ENCODE measurements at regions not wholly inside any gene's neighbourhood (a gene's known extent, or its start where the extent isn't known, plus 50 kb on each side); places are given as distances from the start of the nearest gene placed in this dataset.
A peak's percentile ranks its signal among the peaks of the same experiment; 100 is the strongest.

DNA sequence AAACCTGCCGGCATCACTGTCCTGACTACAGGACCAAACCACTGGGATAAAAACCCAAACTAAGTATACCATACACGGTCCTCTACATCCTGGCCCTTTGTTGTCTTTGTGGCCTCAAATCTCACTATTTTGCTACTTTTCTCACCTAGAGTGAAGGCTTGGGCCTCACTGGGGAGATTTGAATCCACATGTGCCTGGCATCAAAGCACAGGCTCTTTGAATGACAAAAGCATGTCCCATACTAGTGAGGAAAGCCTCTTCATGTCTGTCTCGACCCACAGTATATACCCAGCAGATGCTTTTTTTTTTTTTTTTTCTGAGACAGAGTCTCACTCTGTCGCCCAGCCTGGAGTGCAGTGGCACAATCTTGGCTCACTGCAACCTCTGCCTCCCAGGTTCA is 72.5 kb upstream of the DRD2 start:
- ChIA-PET CTCF (ENCODE audit: partially characterized antibody) (interaction anchor here (1.2 kb wide), 1 partner anchor 16 kb away, joined by 3 read pairs; no protein-coding TSS in a partner anchor), POLR2A (ENCODE audit: partially characterized antibody) (no interaction called here)
- WGBS, 2 experiments (ENCODE audit: extremely low coverage in 1 of 2, insufficient coverage in 1 of 2, insufficient read length in 1 of 2, insufficient replicate concordance in 2 of 2, low coverage in 1 of 2, low lambda C conversion rate in 2 of 2, missing lambda C conversion rate in 1 of 2) = 91% methylated on average over 3 of the region's 4 CpGs; no CpG with 5 or more reads in 1 of the 2 experiments
- DNase-seq (ENCODE audit: low read depth in 1 of 2, low spot score in 2 of 2) (no peak), FAIRE-seq (no peak)
- Histone ChIP-seq H3K23ac (ENCODE audit: insufficient read length) (no peak overlapping the region), H3K79me2 (ENCODE audit: control insufficient read depth in 1 of 2, insufficient read depth in 2 of 2, low read length in 2 of 2) (no peaks in the 10 kb centered on the region), H2BK5ac (ENCODE audit: low read depth, low read length) (no peak overlapping the region), H3K14ac (ENCODE audit: insufficient read length) (no peak overlapping the region), H2BK12ac (ENCODE audit: low read depth, low read length) (peak overlapping the region; percentile 33; the same call in 1 of the 2 replicates), H2AFZ (ENCODE audit: low read length) (no peak overlapping the region), H2AK5ac (ENCODE audit: low read depth, low read length) (no peak overlapping the region), H3K4me3 (ENCODE audit: extremely low read depth in 1 of 4, insufficient read depth in 2 of 4, low read depth in 3 of 4, low read length in 4 of 4) (no peak overlapping the region), H4K20me1 (replicated peaks in 1 of 2; ENCODE audit: control insufficient read depth in 1 of 2, insufficient read depth in 2 of 2, low read length in 2 of 2) (no peaks in the 10 kb centered on the region), H3K18ac (ENCODE audit: extremely low read depth, low read length) (no peak overlapping the region), H3K4me1 (replicated peaks in 1 of 4; ENCODE audit: control insufficient read depth in 3 of 4, insufficient read depth in 4 of 4, low read length in 3 of 4) (peaks cover 0 to under 1% (median under 1%) of the 10 kb centered on the region in 4 experiments; a peak in 2 of 7 replicates), H4K5ac (ENCODE audit: insufficient read length, low read depth, low read length) (no peak overlapping the region), H4K8ac (ENCODE audit: extremely low read depth, insufficient read depth, low read length) (no peak overlapping the region), H3K23me2 (ENCODE audit: low read depth, low read length) (no peaks in the 10 kb centered on the region), H3K27ac (ENCODE audit: low read depth, low read length) (no peak overlapping the region), H3K4me2 (ENCODE audit: insufficient read depth in 1 of 2, low read depth in 2 of 2, low read length in 2 of 2) (no peak overlapping the region), H3K36me3 (ENCODE audit: control insufficient read depth in 2 of 4, insufficient read depth in 4 of 4, low read length in 3 of 4) (no peaks in the 10 kb centered on the region), H2BK15ac (ENCODE audit: low read length) (no peak overlapping the region), H3K27me3 (replicated peaks in 1 of 4; ENCODE audit: control insufficient read depth in 3 of 4, extremely low read depth in 1 of 4, insufficient read depth in 3 of 4, low read length in 3 of 4) (peaks cover 0 to 3% (median 1%) of the 10 kb centered on the region in 4 experiments; a peak in 6 of 7 replicates), H2BK120ac (replicated peaks; ENCODE audit: low read depth, low read length) (no peak overlapping the region), H3K4ac (replicated peaks; ENCODE audit: insufficient read length, low read depth, low read length) (no peak overlapping the region), H3K9ac (replicated peaks in 1 of 4; ENCODE audit: extremely low read depth in 1 of 4, low read depth in 3 of 4, low read length in 3 of 4) (no peak overlapping the region), H4K91ac (replicated peaks; ENCODE audit: insufficient read length, low read length) (no peak overlapping the region), H2BK20ac (ENCODE audit: low read length) (no peak overlapping the region), H3K79me1 (ENCODE audit: low read depth, low read length) (no peaks in the 10 kb centered on the region), H3K9me3 (ENCODE audit: insufficient read depth in 2 of 2, low read depth in 1 of 2, low read length in 1 of 2) (no peaks in the 10 kb centered on the region), H3K56ac (replicated peaks; ENCODE audit: insufficient read length, low read depth, low read length) (no peak overlapping the region)
- TF ChIP-seq, protein P1, sequence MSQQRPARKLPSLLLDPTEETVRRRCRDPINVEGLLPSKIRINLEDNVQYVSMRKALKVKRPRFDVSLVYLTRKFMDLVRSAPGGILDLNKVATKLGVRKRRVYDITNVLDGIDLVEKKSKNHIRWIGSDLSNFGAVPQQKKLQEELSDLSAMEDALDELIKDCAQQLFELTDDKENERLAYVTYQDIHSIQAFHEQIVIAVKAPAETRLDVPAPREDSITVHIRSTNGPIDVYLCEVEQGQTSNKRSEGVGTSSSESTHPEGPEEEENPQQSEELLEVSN (IDR thresholded peaks at IDR 0.05) = peak; percentile 72
- TF ChIP-seq, protein P2, sequence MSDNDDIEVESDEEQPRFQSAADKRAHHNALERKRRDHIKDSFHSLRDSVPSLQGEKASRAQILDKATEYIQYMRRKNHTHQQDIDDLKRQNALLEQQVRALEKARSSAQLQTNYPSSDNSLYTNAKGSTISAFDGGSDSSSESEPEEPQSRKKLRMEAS (IDR thresholded peaks at IDR 0.05) = peak; percentile 38; the same call in 1 of the 2 replicates
- no peak for TF ChIP-seq TEAD4 (IDR thresholded peaks at IDR 0.05; ENCODE audit: low read depth, low read length)

Measured in H1 (cell line).